Bronchial epithelial cell (primary cell): ENCODE measurements at regions not wholly inside any gene's neighbourhood (a gene's known extent, or its start where the extent isn't known, plus 50 kb on each side); places are given as distances from the start of the nearest gene placed in this dataset.

Source experiments
- DNase-seq: peaks from one replicate; pipeline ENCODE4 v3.0.0-alpha.2; 2010; ENCODE audit warnings: low read depth
- FAIRE-seq: peaks from 2 replicates; lab custom pipeline; 2011; peaks lifted over from hg19 to GRCh38; lab: Jason Lieb, UNC
- H3K27me3 ChIP-seq: 2 replicates; pipeline ENCODE4 v1.5.1; 2011; ENCODE audit warnings: low read length; ENCODE audit not compliant: control insufficient read depth, insufficient read depth
- H3K36me3 ChIP-seq: 2 replicates; pipeline ENCODE4 v1.5.1; 2011; ENCODE audit warnings: low read length; ENCODE audit not compliant: control insufficient read depth, insufficient read depth
- H3K4me3 ChIP-seq: 2 replicates; pipeline ENCODE4 v1.5.1; 2011; ENCODE audit warnings: mild to moderate bottlenecking, low read depth, low read length, control low read depth
- CTCF ChIP-seq: IDR thresholded peaks from 2 replicates; pipeline ENCODE4 v1.5.1; 2011; ENCODE audit warnings: mild to moderate bottlenecking, moderate library complexity, low read length, control low read depth, inconsistent platforms; ENCODE audit not compliant: insufficient read depth, severe bottlenecking

GRCh38 chr20:33914919-33915318 is 78.8 kb upstream of the RALY start:
- DNase-seq (peak; percentile 77), FAIRE-seq (no peak)
- Histone ChIP-seq H3K4me3 (no peak overlapping the region), H3K27me3 (peaks cover 2% of the 10 kb centered on the region), H3K36me3 (no peaks in the 10 kb centered on the region)
- peak; percentile 20 for TF ChIP-seq CTCF

DNA sequence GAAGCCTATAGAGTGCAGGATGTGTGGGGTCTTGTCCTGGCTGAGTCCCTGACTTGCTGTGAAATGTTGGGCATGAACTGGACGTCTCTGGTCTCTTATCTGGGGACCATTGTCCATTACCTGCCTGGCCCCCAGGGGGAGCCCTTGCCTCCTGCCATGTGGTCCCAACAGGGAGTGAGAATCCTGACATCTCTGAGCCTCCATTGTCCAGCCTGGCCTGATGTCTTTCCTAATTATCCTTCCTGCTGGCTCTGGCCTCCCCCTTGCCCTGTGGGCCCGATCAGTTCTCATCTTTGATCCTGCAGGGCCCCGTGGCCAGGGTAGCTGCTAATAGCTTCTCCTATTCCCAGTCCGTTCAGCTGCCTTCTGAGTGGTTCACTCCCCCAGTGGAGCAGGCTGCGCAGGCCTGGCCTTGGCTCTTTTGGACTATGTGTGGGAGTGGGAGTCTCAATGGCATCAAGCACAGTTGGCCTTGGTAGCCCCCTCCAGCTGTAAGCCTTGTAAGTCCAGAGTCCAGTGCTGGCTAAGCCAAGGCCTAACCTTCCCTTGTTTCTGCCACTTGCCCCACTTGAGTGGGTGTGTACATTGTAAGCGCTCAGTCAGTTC is 77.9 kb upstream of the RALY start:
- Histone ChIP-seq H3K4me3 (no peak overlapping the region), H3K27me3 (peaks cover 2% of the 10 kb centered on the region), H3K36me3 (no peaks in the 10 kb centered on the region)
- FAIRE-seq (no peak), DNase-seq (peak; percentile 10)
- TF ChIP-seq CTCF, result peak; percentile 78

DNA sequence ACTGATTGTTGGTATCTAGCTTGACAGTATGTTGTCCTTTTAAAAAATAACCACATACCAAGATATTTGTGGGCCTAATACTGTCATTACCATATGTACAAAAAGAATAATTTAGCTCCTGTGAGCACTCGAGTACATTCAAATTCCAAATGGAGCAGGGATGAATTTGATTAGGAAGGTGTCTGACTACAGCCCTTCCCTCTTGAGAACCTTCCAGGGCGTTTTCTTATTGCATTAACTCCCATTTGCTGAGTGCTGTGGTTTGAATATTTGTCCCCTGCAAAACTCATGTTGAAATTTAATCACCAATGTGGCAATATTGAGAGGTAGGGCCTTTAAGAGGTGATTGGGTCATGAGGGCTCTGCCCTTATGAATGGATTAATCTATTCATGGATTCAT is 76.9 kb upstream of the RALY start:
- TF ChIP-seq CTCF, result no peak
- DNase-seq, result no peak
- peaks cover 2% of the 10 kb centered on the region for H3K27me3 ChIP-seq
- H3K36me3 ChIP-seq, result no peaks in the 10 kb centered on the region
- FAIRE-seq, result no peak
- H3K4me3 ChIP-seq, result no peak overlapping the region

- no peak overlapping the region for H3K4me3 ChIP-seq
- H3K36me3 ChIP-seq, result no peaks in the 10 kb centered on the region
- DNase-seq (no peak), FAIRE-seq (no peak)
- TF ChIP-seq CTCF, result no peak
- H3K27me3 ChIP-seq, result no peaks in the 10 kb centered on the region
These were observed 75.7 kb upstream of the RALY start for GRCh38 chr20:33917831-33918525.

DNA sequence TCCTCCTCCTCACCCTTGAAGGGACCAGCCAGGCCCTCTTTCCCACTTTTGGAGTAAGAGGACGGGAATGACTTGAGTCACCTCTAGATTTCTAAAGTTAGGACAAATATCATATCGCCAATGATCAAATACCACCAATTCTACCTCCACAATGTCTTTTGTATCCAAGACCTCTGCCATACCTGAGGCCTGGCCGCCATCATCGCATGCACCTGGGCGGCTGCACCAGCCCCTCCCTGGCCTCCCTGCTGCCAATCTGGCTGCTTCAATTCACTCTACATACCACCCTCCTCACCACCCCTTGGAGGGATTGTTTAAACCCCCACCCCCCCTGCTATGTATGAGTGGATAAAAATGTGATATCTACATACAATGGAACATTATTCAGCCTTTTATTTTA is 75.0 kb upstream of the RALY start:
- no peaks in the 10 kb centered on the region for H3K36me3 ChIP-seq
- DNase-seq (no peak), FAIRE-seq (no peak)
- no peak for TF ChIP-seq CTCF
- no peaks in the 10 kb centered on the region for H3K27me3 ChIP-seq
- H3K4me3 ChIP-seq, result no peak overlapping the region
